ENCODE measurements at regions not wholly inside any gene's neighbourhood (a gene's known extent, or its start where the extent isn't known, plus 50 kb on each side); places are given as distances from the start of the nearest gene placed in this dataset.

- TF ChIP-seq ARHGAP35 (CRISPR knock-in tag; IDR thresholded peaks at IDR 0.05; ENCODE audit: borderline replicate concordance) = no peak
- TF ChIP-seq CBX5 (CRISPR knock-in tag; IDR thresholded peaks at IDR 0.05; ENCODE audit: borderline replicate concordance) = no peak
- no peak for TF ChIP-seq ZBTB49 (CRISPR knock-in tag; IDR thresholded peaks at IDR 0.05; ENCODE audit: borderline replicate concordance)
- TF ChIP-seq MYC (CRISPR knock-in tag; IDR thresholded peaks at IDR 0.05; ENCODE audit: borderline replicate concordance) = no peak
Measured at GRCh38 chr11:92330114-92330513, 105.5 kb downstream of the FAT3 start.
